ENCODE measurements at regions not wholly inside any gene's neighbourhood (a gene's known extent, or its start where the extent isn't known, plus 50 kb on each side); places are given as distances from the start of the nearest gene placed in this dataset.

- 54 to 57% methylated on average over 2 of the region's 2 CpGs for WGBS, 2 donors
- Histone ChIP-seq H3K4me3 (no peak overlapping the region), H3K9me3 (no peaks in the 10 kb centered on the region), H3K27me3 (no peaks in the 10 kb centered on the region), H3K36me3 (no peaks in the 10 kb centered on the region), H3K4me1 (no peaks in the 10 kb centered on the region), H3K27ac (no peak overlapping the region)
- no peak for DNase-seq
- no peak for TF ChIP-seq POLR2A (IDR thresholded peaks at IDR 0.05)
- TF ChIP-seq POLR2AphosphoS5 (IDR thresholded peaks at IDR 0.05) = no peak
- no peak for TF ChIP-seq CTCF (IDR thresholded peaks at IDR 0.05)
- TF ChIP-seq EP300 (IDR thresholded peaks at IDR 0.05) = no peak
- intact Hi-C loops (cut with DNase I) = no loop called here
Measured at GRCh38 chr9:107110153-107110552, 172.9 kb upstream of the RAD23B start.

DNA sequence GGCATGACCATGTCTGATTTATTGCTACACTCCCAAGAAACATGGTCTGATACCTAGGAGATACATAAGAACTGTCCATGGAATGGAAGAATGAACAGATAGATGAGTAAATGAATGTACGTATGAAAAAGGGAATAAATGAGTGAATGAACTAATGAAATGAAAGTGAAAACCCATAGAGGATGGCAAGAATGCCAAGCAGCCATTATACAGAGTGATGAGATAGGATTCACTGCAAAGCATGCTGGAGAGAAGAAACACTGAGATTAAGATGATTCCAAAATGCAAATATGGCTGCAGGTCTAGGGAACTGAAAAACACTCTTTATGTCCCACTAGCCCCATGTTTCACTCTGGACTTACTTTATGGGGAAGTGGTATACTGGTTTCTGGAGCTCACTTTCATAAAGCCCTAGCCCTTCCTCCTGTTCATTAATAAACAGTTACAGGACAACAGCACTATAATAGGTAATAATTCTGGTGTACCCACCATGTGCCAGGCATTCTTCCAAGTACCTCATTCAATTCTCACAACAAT, 170.3 kb upstream of the RAD23B start:
- TF ChIP-seq EP300 (IDR thresholded peaks at IDR 0.05) (no peak), POLR2A (IDR thresholded peaks at IDR 0.05) (no peak), POLR2AphosphoS5 (IDR thresholded peaks at IDR 0.05) (no peak), CTCF (IDR thresholded peaks at IDR 0.05) (no peak)
- no peaks in the 10 kb centered on the region for H3K27me3 ChIP-seq
- intact Hi-C loops (cut with DNase I) = no loop called here
- no peaks in the 10 kb centered on the region for H3K9me3 ChIP-seq
- 47 to 94% methylated on average over 1 of the region's 1 CpG for WGBS, 2 donors
- H3K27ac ChIP-seq = no peak overlapping the region
- no peaks in the 10 kb centered on the region for H3K36me3 ChIP-seq
- H3K4me1 ChIP-seq = no peaks in the 10 kb centered on the region
- DNase-seq = no peak
- H3K4me3 ChIP-seq = no peak overlapping the region

GRCh38 chr9:107118863-107119624, 164.0 kb upstream of the RAD23B start:
- H3K27ac ChIP-seq = no peak overlapping the region
- TF ChIP-seq CTCF (IDR thresholded peaks at IDR 0.05) (no peak), POLR2A (IDR thresholded peaks at IDR 0.05) (no peak), EP300 (IDR thresholded peaks at IDR 0.05) (no peak), POLR2AphosphoS5 (IDR thresholded peaks at IDR 0.05) (no peak)
- no peaks in the 10 kb centered on the region for H3K27me3 ChIP-seq
- 53 to 82% methylated on average over 6 of the region's 6 CpGs for WGBS, 2 donors
- H3K4me3 ChIP-seq = no peak overlapping the region
- no peaks in the 10 kb centered on the region for H3K36me3 ChIP-seq
- no peaks in the 10 kb centered on the region for H3K9me3 ChIP-seq
- no peaks in the 10 kb centered on the region for H3K4me1 ChIP-seq
- intact Hi-C loops (cut with DNase I) = no loop called here
- no peak for DNase-seq

- intact Hi-C loops (cut with DNase I) = no loop called here
- DNase-seq = no peak
- WGBS, 2 donors = 90 to 93% methylated on average over 7 of the region's 7 CpGs
Measured at GRCh38 chr9:107119735-107120134, 163.3 kb upstream of the RAD23B start.

More at GRCh38 chr9:107119735-107120134, 163.3 kb upstream of the RAD23B start:
- Histone ChIP-seq H3K4me3 (no peak overlapping the region), H3K9me3 (no peaks in the 10 kb centered on the region), H3K36me3 (no peaks in the 10 kb centered on the region), H3K27ac (no peak overlapping the region), H3K4me1 (no peaks in the 10 kb centered on the region), H3K27me3 (no peaks in the 10 kb centered on the region)
- no peak for TF ChIP-seq EP300 (IDR thresholded peaks at IDR 0.05)
- no peak for TF ChIP-seq POLR2AphosphoS5 (IDR thresholded peaks at IDR 0.05)
- no peak for TF ChIP-seq POLR2A (IDR thresholded peaks at IDR 0.05)
- no peak for TF ChIP-seq CTCF (IDR thresholded peaks at IDR 0.05)

Measured in sigmoid colon (tissue), 6 donors.